CMK (cell line): ENCODE measurements at regions not wholly inside any gene's neighbourhood (a gene's known extent, or its start where the extent isn't known, plus 50 kb on each side); places are given as distances from the start of the nearest gene placed in this dataset.
A peak's percentile ranks its signal among the peaks of the same experiment; 100 is the strongest.
"Not testable (repeated sequence)": the region's sequence is repeated elsewhere in the genome, so short reads cannot be mapped to it uniquely, and the experiment has no call there.

ENCODE experiments used
- DNase-seq: peaks from one replicate; pipeline ENCODE4 v3.0.0-alpha.2; 2010; ENCODE audit warnings: low read depth

GRCh38 chr6:150683320-150683719, 83.6 kb downstream of the PLEKHG1 start:
- peak; percentile 27 for DNase-seq

- DNase-seq: no peak
Measured at GRCh38 chr6:150684161-150684560, 84.5 kb downstream of the PLEKHG1 start.

- peak; percentile 38 for DNase-seq
Measured at GRCh38 chr6:150684714-150685459, 85.2 kb downstream of the PLEKHG1 start.

GRCh38 chr6:150685860-150686259, 86.2 kb downstream of the PLEKHG1 start:
- DNase-seq: peak; percentile 37

- no peak for DNase-seq
Measured at GRCh38 chr6:150686566-150686965, 86.9 kb downstream of the PLEKHG1 start.

GRCh38 chr6:150687508-150687907, 87.8 kb downstream of the PLEKHG1 start:
- no peak for DNase-seq

- DNase-seq: no peak
Measured at GRCh38 chr6:150689900-150690590, 90.4 kb downstream of the PLEKHG1 start.

GRCh38 chr6:150690681-150691080, 91.0 kb downstream of the PLEKHG1 start:
- DNase-seq: no peak

- DNase-seq: no peak
Measured at GRCh38 chr6:150691463-150691862, 91.8 kb downstream of the PLEKHG1 start.

GRCh38 chr6:150692604-150693003, 92.9 kb downstream of the PLEKHG1 start:
- no peak for DNase-seq

GRCh38 chr6:150694889-150695288, 95.2 kb downstream of the PLEKHG1 start:
- no peak for DNase-seq

- no peak for DNase-seq
Measured at GRCh38 chr6:150695652-150696051, 96.0 kb downstream of the PLEKHG1 start.

GRCh38 chr6:150696190-150696589, 96.5 kb downstream of the PLEKHG1 start:
- DNase-seq: no peak

- not testable (repeated sequence) for DNase-seq
Measured at GRCh38 chr6:150696918-150697317, 97.2 kb downstream of the PLEKHG1 start.

- no peak for DNase-seq
Measured at GRCh38 chr6:150697515-150697914, 97.8 kb downstream of the PLEKHG1 start.

GRCh38 chr6:150698391-150698790, 98.7 kb downstream of the PLEKHG1 start:
- DNase-seq: no peak

GRCh38 chr6:150702675-150703074, 103.0 kb downstream of the PLEKHG1 start:
- no peak for DNase-seq

- no peak for DNase-seq
Measured at GRCh38 chr6:150704447-150705192, 104.9 kb downstream of the PLEKHG1 start.

GRCh38 chr6:150705392-150705791, 105.7 kb downstream of the PLEKHG1 start:
- no peak for DNase-seq

- DNase-seq: no peak
Measured at GRCh38 chr6:150710236-150710635, 110.6 kb downstream of the PLEKHG1 start.

- no peak for DNase-seq
Measured at GRCh38 chr6:150711061-150711460, 111.4 kb downstream of the PLEKHG1 start.

GRCh38 chr6:150711584-150712504, 112.2 kb downstream of the PLEKHG1 start:
- DNase-seq: no peak
